NCI-H774 (cell line): ENCODE measurements at regions not wholly inside any gene's neighbourhood (a gene's known extent, or its start where the extent isn't known, plus 50 kb on each side); places are given as distances from the start of the nearest gene placed in this dataset.
"Not testable (repeated sequence)": the region's sequence is repeated elsewhere in the genome, so short reads cannot be mapped to it uniquely, and the experiment has no call there.

ENCODE experiments used
- DNase-seq: peaks from one replicate; lab custom pipeline; 2025; lab: John Stamatoyannopoulos, UW

DNA sequence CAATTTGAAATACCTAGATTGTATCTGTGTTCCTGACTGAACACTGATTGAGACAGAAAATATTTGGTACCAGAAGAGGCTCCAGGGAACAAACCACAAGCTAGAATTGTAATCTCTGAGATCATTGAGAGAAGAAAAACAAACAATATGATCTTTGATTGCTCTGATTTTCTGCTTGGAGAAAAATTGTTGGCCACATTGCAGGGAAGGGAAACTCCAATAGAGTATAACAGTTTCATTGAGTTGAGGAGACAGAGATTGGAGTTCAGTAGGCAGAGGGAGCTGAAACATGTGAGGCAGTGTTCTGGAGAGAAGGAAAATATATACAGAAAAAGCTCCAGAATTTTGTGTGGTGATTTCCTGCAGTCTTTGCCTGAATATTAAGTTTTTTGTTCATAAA, 158.2 kb downstream of the C4orf33 start:
- DNase-seq, result no peak

DNA sequence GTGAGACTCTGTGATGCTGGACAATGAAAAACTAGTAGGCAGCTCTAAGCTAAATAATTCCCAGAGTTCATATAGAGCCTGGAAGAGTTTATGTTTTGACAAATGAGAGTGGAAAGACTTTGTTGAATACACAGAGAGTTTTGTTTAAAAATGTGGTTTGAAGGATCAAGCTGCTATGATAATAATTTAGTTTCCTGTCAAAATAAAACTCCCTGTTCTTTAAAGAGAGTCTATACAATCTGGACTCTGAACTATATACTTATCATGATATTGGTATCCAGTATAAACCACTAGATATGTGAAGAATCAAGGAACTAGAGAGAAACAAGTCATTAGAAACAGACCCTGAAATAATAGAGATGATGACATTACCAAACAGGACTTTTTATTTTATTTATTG, 158.6 kb downstream of the C4orf33 start:
- no peak for DNase-seq

DNA sequence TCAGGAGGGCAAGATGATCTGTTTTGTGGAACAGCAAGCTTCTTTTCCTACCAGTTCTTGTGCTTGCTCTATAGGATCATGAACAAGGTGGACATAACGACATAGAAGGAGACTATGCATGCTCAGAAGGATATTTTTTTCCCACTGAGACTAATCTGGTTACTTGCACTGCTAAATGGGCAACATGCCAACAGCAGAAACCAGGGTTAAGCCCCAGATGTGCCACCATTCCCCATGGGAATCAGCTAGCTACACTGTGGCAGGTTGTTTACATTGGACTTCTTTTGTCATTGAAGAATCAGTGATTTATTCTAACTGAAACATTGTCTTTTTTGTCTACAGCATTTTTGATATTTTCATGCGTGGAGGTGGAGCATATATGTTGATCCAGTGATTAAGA, 165.6 kb downstream of the C4orf33 start:
- no peak for DNase-seq

DNA sequence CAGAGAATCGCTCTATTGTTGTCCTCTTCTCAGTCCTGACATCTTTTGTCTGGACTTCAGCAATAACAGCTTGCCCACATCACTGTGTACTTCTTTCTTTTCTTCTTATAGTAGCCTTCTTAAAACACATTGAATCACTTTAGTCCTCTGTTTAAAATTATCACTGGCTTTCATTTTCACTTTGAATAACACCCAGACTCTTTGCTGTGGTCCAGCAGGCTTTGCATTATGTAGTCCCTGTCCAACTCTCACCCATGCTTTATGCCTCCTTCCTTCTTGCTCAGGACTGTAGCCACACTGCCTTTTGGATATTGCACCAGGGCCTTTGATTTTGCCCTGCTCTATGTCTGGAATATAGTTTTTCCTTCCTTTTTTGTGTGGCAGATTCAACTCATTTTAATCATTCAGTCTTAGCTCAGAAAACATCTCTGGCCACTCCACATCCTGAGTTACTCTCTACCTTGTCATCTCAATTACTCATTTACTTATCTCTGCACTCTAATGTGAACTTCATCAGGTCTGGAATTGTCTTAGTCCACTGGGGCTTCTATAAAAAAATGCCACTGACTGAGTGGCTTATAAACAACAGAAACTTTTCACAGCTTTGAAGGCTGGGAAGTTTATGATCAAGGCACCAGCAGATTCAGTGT, 168.2 kb downstream of the C4orf33 start:
- DNase-seq, result no peak

DNA sequence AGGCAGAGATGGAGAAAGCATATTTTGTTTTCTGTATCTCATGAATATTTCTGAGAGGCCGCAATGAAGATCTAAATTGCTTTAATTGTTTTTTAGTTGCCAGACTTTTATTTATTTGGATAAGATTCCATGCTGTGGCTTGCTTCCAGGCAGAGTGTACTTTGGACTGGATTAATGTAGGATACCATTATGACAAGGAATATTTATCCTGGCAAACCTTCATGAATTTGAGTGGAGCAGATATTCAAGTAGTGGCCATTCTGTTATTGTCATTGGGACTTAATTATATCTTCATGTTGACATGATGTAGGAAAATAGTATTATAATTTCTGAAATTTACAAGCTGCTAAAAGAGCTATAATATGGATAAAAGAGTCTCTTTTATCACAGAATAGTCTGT, 182.9 kb downstream of the C4orf33 start:
- no peak for DNase-seq

DNA sequence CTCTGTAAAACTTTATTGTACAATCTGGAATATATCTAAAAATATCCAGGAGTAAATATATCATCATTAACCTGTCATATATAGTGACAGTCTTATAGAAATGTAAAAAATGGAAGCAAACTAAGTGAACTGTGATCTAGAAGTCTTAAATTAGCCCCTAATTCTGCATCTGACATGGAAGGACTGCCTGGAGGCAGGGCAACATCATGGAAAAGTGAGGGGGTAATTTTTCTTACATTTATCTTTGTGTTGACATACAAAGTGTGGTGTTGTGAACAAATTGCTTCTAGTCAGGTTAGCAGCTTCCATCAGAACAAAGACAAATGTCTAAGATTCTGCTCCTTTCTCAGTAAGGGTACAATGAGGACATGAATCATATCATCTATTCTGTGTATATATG, 186.3 kb downstream of the C4orf33 start:
- no peak for DNase-seq

DNA sequence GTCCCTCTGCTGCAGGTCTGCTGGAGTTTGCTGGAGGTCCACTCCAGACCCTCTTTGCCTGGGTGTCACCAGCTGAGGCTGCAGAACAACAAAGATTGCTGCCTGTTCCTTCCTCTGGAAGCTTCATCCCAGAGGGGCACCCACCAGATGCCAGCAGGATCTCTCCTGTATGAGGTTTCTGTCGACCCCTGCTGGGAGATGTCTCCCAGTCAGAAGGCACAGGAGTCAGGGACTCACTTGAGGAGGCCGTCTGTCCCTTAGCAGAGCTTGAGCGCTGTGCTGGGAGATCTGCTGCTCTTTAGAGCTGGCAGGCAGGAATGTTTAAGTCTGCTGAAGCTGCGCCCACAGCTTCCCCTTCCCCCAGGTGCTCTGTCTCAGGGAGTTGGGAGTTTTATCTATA, 196.2 kb downstream of the C4orf33 start:
- not testable (repeated sequence) for DNase-seq

DNA sequence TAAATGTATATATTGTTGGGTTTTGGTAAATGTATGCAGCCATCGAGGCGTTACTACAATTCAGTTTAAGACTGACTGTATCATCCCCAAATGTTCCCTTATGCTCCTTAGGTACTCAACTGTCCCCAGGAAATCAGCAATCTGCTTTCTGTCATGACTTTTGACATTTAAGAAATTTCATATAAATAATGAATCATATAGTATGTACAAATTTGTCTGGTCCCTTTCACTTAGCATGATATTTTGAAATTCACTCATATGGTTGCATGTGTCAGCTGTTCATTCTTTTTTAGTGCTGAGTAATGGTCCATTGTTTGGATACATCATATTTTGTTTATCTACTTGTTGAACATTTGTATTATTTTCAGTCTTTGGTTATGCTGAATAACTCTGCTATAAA, 218.8 kb downstream of the C4orf33 start:
- DNase-seq, result no peak

DNA sequence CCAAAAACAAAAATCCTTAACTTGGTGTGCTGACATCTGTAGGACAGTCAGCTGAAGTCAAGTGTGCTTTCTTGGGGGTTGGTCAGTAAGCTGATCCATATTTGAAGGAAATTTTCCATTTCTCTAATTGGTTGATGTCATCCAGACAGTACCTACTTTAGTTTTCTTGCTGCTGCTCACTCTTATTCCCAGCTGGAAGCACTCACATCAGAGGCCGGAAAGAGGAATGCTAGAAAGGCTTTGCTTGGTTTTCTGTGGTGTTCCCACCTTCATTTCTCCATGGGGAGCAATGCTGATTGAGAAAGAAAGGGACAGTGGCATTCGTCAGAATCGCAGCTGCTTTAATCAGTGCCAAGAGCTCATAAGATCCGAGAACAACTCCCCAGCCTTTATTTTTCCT, 227.0 kb downstream of the C4orf33 start:
- no peak for DNase-seq

DNA sequence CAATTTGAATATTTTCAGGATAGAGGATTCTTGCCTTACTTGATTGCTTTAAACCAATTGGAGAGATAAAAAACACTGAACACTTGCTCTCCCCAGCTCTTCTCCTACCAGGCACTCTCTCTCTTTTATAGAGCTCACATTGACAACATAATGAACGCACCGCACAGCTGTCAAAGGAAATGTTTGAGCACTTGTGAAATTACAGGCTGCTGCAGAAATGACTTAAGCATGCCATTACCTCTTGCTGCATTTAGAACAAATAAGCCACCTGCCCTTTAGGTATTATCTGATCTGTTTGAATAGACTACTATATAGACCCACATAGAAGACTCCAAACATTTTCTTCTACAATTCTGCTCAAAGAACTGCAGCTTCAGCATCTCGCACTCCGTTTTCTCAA, 227.7 kb downstream of the C4orf33 start:
- peak; percentile 30 for DNase-seq

- DNase-seq, result no peak
Measured at GRCh38 chr4:129326571-129327460, 230.9 kb downstream of the C4orf33 start.

- no peak for DNase-seq
Measured at GRCh38 chr4:129327637-129328036, 231.7 kb downstream of the C4orf33 start.

GRCh38 chr4:129328162-129328561, 232.2 kb downstream of the C4orf33 start:
- DNase-seq, result no peak

DNA sequence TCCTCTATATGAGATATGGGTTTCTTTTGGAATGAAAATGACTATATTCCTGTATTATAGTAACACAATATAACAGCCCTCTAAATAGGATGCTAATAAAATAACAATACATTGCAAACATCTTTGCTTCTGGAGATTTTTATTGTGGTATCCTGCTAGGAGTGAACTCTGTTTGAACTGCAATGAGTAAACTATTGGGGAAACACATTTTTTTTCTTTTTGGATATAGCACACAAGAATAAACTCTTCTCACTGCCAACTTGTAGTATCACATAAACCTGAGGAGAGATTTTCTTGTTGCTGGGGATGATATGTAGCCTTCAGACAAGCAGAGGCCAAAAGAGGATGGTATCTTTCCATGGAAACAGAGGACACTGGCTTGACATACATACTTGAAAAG, 238.2 kb downstream of the C4orf33 start:
- DNase-seq, result no peak

GRCh38 chr4:129335276-129335675, 239.3 kb downstream of the C4orf33 start:
- DNase-seq, result peak; percentile 6

- no peak for DNase-seq
Measured at GRCh38 chr4:129335818-129336217, 239.9 kb downstream of the C4orf33 start.

GRCh38 chr4:129336457-129337227, 240.7 kb downstream of the C4orf33 start:
- DNase-seq, result no peak

DNA sequence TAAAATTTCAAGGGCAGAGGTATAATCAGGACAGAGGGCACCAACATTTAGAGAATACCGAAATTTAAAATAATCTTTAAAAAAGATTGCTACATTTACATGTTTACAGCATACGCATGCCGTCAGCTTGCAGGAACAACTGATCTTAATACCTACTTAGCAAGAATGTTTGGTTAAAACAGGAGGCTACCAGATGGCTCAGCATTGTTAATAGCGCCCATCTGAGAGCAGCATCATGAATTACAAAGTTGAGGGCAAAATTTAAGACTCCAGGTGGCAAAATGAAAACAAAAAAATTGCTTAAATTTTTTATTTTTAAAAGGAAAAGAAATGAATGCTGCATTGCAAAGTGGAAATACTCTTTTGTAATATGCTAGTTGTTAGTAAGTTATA, 241.3 kb downstream of the C4orf33 start:
- DNase-seq, result no peak

- no peak for DNase-seq
Measured at GRCh38 chr4:129342819-129343408, 247.0 kb downstream of the C4orf33 start.

- DNase-seq, result no peak
Measured at GRCh38 chr4:129344058-129344457, 248.1 kb downstream of the C4orf33 start.

DNA sequence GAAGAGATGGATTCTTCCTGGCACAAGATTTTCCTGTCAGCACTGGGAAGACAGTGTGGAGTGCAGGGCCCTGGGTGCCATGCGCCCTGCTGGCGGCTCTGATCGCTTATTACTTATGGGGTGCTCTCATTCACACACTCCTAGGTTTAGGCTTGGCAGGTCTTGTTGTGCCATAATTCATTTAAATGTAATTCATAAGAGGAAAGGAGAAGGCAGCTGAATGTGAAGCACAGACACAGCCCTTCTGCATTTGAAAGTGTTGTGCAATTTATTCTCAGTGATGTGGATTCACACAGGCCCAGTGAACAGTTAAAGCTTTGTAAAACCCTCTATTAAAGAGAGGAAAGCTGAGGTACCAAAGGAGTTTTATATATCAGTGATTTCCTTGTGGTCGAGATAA, 249.7 kb downstream of the C4orf33 start:
- DNase-seq, result no peak

DNA sequence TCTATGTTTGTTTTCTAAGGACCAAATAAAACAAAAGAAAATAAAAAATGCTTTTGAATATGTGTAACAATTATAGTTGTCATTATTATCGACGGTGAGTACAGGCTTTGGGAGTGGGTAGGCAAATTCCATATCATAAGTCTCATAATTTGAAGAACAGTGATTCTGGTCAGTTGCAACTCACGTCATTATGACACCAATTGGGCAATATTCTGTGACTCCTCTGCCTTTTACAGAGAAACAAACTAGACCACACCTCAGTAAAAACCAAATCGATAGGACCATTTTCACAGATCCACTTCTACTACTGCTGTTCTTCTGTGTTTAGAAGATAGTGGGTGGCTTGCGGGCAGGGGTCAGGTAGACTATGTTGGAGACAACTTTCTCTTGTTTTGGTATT, 250.1 kb downstream of the C4orf33 start:
- no peak for DNase-seq
